ENCODE measurements at regions not wholly inside any gene's neighbourhood (a gene's known extent, or its start where the extent isn't known, plus 50 kb on each side); places are given as distances from the start of the nearest gene placed in this dataset.

GRCh38 chr18:57927511-57927910 lies 116.5 kb upstream of the NEDD4L start:
- Histone ChIP-seq H3K14ac (ENCODE audit: insufficient read length) (no peak overlapping the region), H3K4me2 (ENCODE audit: insufficient read depth in 1 of 2, low read depth in 2 of 2, low read length in 2 of 2) (no peak overlapping the region), H4K20me1 (replicated peaks in 1 of 2; ENCODE audit: control insufficient read depth in 1 of 2, insufficient read depth in 2 of 2, low read length in 2 of 2) (no peaks in the 10 kb centered on the region), H3K27ac (ENCODE audit: low read depth, low read length) (no peak overlapping the region), H4K91ac (replicated peaks; ENCODE audit: insufficient read length, low read length) (no peak overlapping the region), H2BK12ac (ENCODE audit: low read depth, low read length) (no peak overlapping the region), H4K5ac (ENCODE audit: insufficient read length, low read depth, low read length) (no peak overlapping the region), H3K4me1 (replicated peaks in 1 of 4; ENCODE audit: control insufficient read depth in 3 of 4, insufficient read depth in 4 of 4, low read length in 3 of 4) (no peaks in the 10 kb centered on the region), H3K27me3 (replicated peaks in 1 of 4; ENCODE audit: control insufficient read depth in 3 of 4, extremely low read depth in 1 of 4, insufficient read depth in 3 of 4, low read length in 3 of 4) (no peaks in the 10 kb centered on the region), H3K79me1 (ENCODE audit: low read depth, low read length) (no peaks in the 10 kb centered on the region), H3K36me3 (ENCODE audit: control insufficient read depth in 2 of 4, insufficient read depth in 4 of 4, low read length in 3 of 4) (no peaks in the 10 kb centered on the region), H3K4me3 (ENCODE audit: extremely low read depth in 1 of 4, insufficient read depth in 2 of 4, low read depth in 3 of 4, low read length in 4 of 4) (no peak overlapping the region), H3K9me3 (ENCODE audit: insufficient read depth in 2 of 2, low read depth in 1 of 2, low read length in 1 of 2) (no peaks in the 10 kb centered on the region), H3K79me2 (ENCODE audit: control insufficient read depth in 1 of 2, insufficient read depth in 2 of 2, low read length in 2 of 2) (no peaks in the 10 kb centered on the region), H3K9ac (replicated peaks in 1 of 4; ENCODE audit: extremely low read depth in 1 of 4, low read depth in 3 of 4, low read length in 3 of 4) (no peak overlapping the region), H2BK15ac (ENCODE audit: low read length) (no peak overlapping the region), H2BK5ac (ENCODE audit: low read depth, low read length) (no peak overlapping the region), H3K56ac (replicated peaks; ENCODE audit: insufficient read length, low read depth, low read length) (no peak overlapping the region), H2BK20ac (ENCODE audit: low read length) (no peak overlapping the region), H3K18ac (ENCODE audit: extremely low read depth, low read length) (no peak overlapping the region), H2AK5ac (ENCODE audit: low read depth, low read length) (no peak overlapping the region), H2AFZ (ENCODE audit: low read length) (no peak overlapping the region), H2BK120ac (replicated peaks; ENCODE audit: low read depth, low read length) (no peak overlapping the region), H3K23me2 (ENCODE audit: low read depth, low read length) (no peaks in the 10 kb centered on the region), H3K23ac (ENCODE audit: insufficient read length) (no peak overlapping the region), H3K4ac (replicated peaks; ENCODE audit: insufficient read length, low read depth, low read length) (no peak overlapping the region), H4K8ac (ENCODE audit: extremely low read depth, insufficient read depth, low read length) (no peak overlapping the region)
- TF ChIP-seq SIN3A (conservative IDR thresholded peaks at IDR 0.05 in 1 of 2, IDR thresholded peaks at IDR 0.05 in 1 of 2; ENCODE audit: low read depth in 1 of 2, low read length in 2 of 2) (no peak), SIRT6 (IDR thresholded peaks at IDR 0.05; ENCODE audit: low read length) (no peak), NANOG (IDR thresholded peaks at IDR 0.05; ENCODE audit: insufficient read depth, low read depth, low read length, poor library complexity, severe bottlenecking) (no peak), CREB1 (IDR thresholded peaks at IDR 0.05) (no peak), EZH2 (IDR thresholded peaks at IDR 0.05; ENCODE audit: low read depth, low read length, severe bottlenecking) (no peak), SP4 (IDR thresholded peaks at IDR 0.05; ENCODE audit: low read length) (no peak), ZNF274 (IDR thresholded peaks at IDR 0.05; ENCODE audit: borderline replicate concordance, extremely low read depth, low read length) (no peak), SAP30 (IDR thresholded peaks at IDR 0.05; ENCODE audit: insufficient read depth, insufficient replicate concordance, low read length) (no peak), YY1 (IDR thresholded peaks at IDR 0.05; ENCODE audit: low read depth, low read length) (no peak), SP2 (IDR thresholded peaks at IDR 0.05; ENCODE audit: low read length) (no peak), SUZ12 (IDR thresholded peaks at IDR 0.05; ENCODE audit: low read length) (no peak), EP300 (IDR thresholded peaks at IDR 0.05; ENCODE audit: borderline replicate concordance in 1 of 2, low read depth in 2 of 2, low read length in 2 of 2) (no peak), POU5F1 (IDR thresholded peaks at IDR 0.05; ENCODE audit: low read depth, low read length) (no peak)
- POLR2A ChIA-PET (ENCODE audit: partially characterized antibody): no interaction called here
- 97% methylated on average over 2 of the region's 2 CpGs; no CpG with 5 or more reads in 1 of the 2 experiments for WGBS, 2 experiments (ENCODE audit: extremely low coverage in 1 of 2, insufficient coverage in 1 of 2, insufficient read length in 1 of 2, insufficient replicate concordance in 2 of 2, low coverage in 1 of 2, low lambda C conversion rate in 2 of 2, missing lambda C conversion rate in 1 of 2)
- CTCF ChIA-PET (ENCODE audit: partially characterized antibody): interaction anchor here (0.6 kb wide), 1 partner anchor 570 kb away, joined by 3 read pairs; no protein-coding TSS in a partner anchor
- no peak for FAIRE-seq
- no peak for DNase-seq (ENCODE audit: low read depth in 1 of 2, low spot score in 2 of 2)
